ENCODE measurements at regions not wholly inside any gene's neighbourhood (a gene's known extent, or its start where the extent isn't known, plus 50 kb on each side); places are given as distances from the start of the nearest gene placed in this dataset.
"Not testable (repeated sequence)": the region's sequence is repeated elsewhere in the genome, so short reads cannot be mapped to it uniquely, and the experiment has no call there.

DNA sequence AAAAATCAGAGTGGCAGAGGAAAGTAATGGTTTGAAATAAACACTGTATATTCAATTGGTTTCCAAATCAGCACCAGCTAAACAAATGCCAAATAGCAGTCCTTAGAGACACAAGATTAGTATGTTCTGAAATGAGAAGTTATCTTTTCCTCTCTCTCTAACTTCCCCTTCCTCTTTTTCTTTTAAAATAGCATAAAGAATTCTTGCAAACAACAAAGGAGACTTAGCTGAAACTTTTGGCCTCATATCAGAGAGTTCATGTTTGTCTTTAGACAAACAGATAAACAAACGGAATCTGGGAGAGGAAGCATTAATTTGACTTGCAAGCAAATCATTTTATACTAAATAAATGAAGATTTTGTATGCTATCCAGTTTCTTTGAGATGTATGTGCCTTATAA is 399.0 kb downstream of the GBA3 start:
- no peak for DNase-seq (ENCODE audit: low read depth)
- TF ChIP-seq, protein P1, sequence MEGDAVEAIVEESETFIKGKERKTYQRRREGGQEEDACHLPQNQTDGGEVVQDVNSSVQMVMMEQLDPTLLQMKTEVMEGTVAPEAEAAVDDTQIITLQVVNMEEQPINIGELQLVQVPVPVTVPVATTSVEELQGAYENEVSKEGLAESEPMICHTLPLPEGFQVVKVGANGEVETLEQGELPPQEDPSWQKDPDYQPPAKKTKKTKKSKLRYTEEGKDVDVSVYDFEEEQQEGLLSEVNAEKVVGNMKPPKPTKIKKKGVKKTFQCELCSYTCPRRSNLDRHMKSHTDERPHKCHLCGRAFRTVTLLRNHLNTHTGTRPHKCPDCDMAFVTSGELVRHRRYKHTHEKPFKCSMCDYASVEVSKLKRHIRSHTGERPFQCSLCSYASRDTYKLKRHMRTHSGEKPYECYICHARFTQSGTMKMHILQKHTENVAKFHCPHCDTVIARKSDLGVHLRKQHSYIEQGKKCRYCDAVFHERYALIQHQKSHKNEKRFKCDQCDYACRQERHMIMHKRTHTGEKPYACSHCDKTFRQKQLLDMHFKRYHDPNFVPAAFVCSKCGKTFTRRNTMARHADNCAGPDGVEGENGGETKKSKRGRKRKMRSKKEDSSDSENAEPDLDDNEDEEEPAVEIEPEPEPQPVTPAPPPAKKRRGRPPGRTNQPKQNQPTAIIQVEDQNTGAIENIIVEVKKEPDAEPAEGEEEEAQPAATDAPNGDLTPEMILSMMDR (IDR thresholded peaks at IDR 0.05; ENCODE audit: low read depth, low read length, missing control alignments), result no peak
- no peak overlapping the region for H3K4me3 ChIP-seq (ENCODE audit: low read depth, low read length)

DNA sequence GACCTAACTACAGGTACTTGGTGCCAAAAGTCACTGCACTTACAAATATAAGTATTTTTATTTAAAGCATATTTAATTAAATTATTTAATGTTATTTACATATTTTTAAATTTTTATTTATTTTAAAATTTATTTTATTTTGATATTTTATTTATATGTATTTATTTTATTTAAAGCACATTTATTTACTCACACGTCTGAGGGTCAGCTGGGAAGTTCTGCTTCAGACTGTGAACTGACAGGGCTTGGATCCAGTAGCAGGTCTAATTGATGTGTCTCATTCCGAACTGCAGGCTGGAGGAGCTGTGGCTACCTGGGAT is 392.5 kb downstream of the GBA3 start:
- DNase-seq (ENCODE audit: low read depth), result no peak
- H3K4me3 ChIP-seq (ENCODE audit: low read depth, low read length), result no peak overlapping the region
- TF ChIP-seq, protein P1 (IDR thresholded peaks at IDR 0.05; ENCODE audit: low read depth, low read length, missing control alignments), result no peak

DNA sequence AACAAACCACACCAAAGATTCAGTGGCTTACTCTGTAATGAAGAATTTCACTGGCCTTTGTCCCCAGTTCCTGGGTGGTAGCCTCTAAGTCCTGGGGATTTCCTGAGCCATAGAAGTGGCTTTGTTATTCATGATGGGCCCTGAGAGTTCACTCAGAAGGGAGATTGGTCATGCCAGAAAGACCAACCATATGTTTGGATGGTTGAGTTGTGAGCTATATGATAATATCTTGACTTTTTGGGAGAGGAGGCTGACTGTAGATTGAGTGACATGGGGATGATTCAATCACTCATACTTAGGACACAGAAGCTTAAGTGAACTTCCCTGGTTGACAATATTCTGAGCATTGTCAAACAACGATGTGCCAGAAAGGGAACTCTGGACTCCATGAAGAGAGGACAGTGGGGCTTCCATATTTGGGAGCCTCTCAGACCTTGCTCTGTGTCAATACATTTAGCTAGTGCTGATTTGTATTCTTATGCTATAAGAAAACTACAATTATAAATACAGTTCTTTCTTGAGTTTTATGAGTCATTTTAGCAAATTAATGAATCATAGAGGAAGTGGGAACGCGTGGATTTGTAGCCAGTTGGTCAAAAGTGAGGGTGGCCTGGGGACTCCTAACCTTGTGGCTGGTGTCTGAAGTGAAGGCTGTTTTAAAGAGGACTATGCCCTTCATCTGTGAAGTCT is 392.0 kb downstream of the GBA3 start:
- TF ChIP-seq, protein P1 (IDR thresholded peaks at IDR 0.05; ENCODE audit: low read depth, low read length, missing control alignments), result no peak
- H3K4me3 ChIP-seq (ENCODE audit: low read depth, low read length), result no peak overlapping the region
- no peak for DNase-seq (ENCODE audit: low read depth)

DNA sequence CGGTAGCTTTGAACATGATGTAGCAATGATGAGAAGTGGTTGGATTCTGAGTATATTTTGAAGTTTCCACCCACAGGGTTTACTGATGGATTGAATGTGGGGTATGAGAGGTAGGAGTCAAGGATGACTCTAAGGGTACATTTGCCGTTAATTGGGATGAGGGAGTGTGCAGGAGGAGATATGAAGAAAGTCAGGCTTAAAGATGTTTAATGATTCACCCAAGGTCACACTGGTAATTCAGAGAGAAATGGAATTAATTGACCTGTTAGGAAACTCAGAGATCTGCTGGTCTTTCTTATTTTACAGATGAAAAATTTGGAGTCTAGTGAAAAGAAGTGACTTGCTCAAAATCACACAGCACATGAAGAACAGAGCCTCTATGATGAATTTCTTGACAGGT is 390.7 kb downstream of the GBA3 start:
- DNase-seq (ENCODE audit: low read depth), result no peak
- TF ChIP-seq, protein P1 (IDR thresholded peaks at IDR 0.05; ENCODE audit: low read depth, low read length, missing control alignments), result no peak
- H3K4me3 ChIP-seq (ENCODE audit: low read depth, low read length), result no peak overlapping the region

DNA sequence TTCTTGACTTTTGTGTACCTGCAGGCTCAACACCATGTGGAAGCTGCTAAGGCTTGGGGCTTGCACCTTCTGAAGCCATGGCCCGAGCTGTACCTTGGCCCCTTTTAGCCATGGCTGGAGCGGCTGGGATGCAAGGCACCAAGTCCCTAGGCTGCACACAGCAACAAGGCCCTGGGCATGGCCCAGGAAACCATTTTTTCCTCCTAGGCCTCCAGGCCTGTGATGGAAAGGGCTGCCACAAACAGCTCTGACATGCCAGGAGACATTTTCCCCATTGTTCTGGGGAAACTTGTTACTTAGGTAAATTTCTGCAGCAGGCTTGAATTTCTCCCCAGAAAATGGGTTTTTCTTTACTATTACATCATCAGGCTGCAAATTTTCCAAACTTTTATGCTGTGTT is 387.4 kb downstream of the GBA3 start:
- H3K4me3 ChIP-seq (ENCODE audit: low read depth, low read length); DNase-seq (ENCODE audit: low read depth): not testable (repeated sequence)

DNA sequence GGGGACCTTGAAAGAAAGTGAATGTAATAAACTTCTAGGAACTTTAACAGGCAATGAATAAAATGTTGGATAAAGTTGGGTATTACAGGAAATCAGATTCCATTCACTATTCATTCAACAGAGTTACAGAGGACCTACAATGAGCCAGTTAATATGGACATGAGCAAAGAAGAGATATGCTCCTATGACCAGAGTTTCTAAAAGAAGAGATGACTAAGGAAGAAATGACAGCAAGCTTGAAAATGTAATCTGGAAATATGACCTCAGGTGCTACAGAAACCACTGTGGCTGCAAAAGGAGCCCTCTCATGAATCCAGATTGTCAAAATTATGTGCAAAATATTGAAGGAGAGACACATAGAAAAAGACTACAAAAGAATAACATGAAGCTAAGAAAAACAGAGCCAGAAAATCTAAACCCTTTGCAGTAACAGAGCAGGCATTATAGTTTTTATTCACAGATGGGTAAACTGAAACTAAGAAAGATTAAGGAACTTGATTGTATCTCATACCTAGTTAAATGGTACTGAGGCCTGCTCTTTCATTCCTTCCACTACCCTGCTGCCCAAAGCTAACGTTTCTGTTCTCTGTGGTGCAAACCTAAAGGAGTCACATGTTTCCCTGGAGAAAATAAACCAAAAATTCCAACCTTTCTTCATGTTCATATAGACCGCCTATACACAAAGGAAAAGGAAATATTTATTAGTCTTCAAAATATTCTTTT is 378.3 kb downstream of the GBA3 start:
- TF ChIP-seq, protein P1 (IDR thresholded peaks at IDR 0.05; ENCODE audit: low read depth, low read length, missing control alignments), result no peak
- DNase-seq (ENCODE audit: low read depth), result no peak

DNA sequence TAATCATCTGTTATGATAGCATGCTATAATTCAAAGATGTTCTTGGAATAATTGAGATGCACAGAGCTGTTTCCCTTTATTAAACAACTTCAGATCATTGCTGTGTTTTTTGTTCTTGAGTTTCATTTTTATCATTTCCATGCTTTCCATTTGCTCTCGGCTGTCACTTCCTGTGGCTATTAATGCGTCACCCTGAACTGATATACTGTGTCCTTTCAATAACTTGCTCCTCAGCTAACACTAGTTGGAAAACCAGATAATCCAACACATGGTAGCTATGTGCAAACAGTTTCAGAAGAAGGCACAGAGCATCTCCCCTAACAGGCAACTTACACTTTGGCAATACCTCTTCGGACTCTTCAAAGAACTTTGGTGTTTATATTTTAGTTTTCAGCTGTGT is 376.0 kb downstream of the GBA3 start:
- no peak overlapping the region for H3K4me3 ChIP-seq (ENCODE audit: low read depth, low read length)
- TF ChIP-seq, protein P1 (IDR thresholded peaks at IDR 0.05; ENCODE audit: low read depth, low read length, missing control alignments), result no peak
- DNase-seq (ENCODE audit: low read depth), result no peak

More for the DNA sequence above, 378.3 kb downstream of the GBA3 start:
- no peak overlapping the region for H3K4me3 ChIP-seq (ENCODE audit: low read depth, low read length)
